ENCODE measurements at regions not wholly inside any gene's neighbourhood (a gene's known extent, or its start where the extent isn't known, plus 50 kb on each side); places are given as distances from the start of the nearest gene placed in this dataset.
"Not testable (repeated sequence)": the region's sequence is repeated elsewhere in the genome, so short reads cannot be mapped to it uniquely, and the experiment has no call there.

GRCh38 chr12:20126601-20127000 lies 241.7 kb upstream of the PDE3A start:
- no peak for DNase-seq (ENCODE audit: low spot score)

GRCh38 chr12:20127413-20127812 lies 240.9 kb upstream of the PDE3A start:
- DNase-seq (ENCODE audit: low spot score) = no peak

DNA sequence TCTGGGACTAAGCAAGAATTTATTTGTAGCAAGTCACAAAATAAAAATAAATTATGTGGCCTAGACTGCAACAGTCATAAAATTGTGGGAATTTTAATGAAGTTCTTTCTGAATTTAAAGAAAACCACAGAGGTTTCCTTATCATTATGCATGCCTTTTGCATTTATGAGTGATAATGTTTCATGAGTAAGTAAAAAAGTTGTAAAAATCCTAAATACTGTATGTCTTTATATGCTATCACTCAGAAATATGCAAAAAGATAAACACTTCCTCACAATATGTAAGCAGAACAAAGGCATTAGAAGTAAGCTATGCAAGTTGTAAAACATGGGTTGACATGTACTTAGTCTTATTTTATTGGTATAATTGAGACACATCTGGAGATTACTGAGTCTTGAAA lies 239.4 kb upstream of the PDE3A start:
- DNase-seq (ENCODE audit: low spot score) = no peak

- no peak for DNase-seq (ENCODE audit: low spot score)
Observed at GRCh38 chr12:20132818-20133217, 235.5 kb upstream of the PDE3A start.

DNA sequence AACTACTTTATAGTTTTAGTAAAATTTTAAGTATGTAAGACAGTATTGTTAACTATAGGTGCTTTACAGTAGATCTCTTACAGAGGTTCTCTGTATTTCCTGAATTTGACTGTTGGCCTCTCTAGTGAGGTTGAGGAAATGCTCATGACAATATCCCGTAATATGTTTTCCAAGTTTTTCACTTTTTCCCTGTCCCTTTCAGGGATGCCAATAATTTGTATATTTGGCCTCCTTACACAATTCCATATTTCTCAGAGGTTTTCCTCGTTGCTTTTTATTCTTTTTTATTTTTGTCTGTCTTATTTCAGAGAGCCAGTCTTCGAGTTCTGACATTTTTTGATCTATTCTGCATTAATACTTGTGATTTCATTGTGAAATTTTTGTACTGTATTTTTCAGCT lies 233.7 kb upstream of the PDE3A start:
- no peak for DNase-seq (ENCODE audit: low spot score)

GRCh38 chr12:20140751-20141150 lies 227.6 kb upstream of the PDE3A start:
- DNase-seq (ENCODE audit: low spot score) = no peak

- no peak for DNase-seq (ENCODE audit: low spot score)
Observed at GRCh38 chr12:20142316-20142715, 226.0 kb upstream of the PDE3A start.

GRCh38 chr12:20142956-20143355 lies 225.4 kb upstream of the PDE3A start:
- no peak for DNase-seq (ENCODE audit: low spot score)

GRCh38 chr12:20144341-20144740 lies 224.0 kb upstream of the PDE3A start:
- no peak for DNase-seq (ENCODE audit: low spot score)

- DNase-seq (ENCODE audit: low spot score) = no peak
Observed at GRCh38 chr12:20148241-20148640, 220.1 kb upstream of the PDE3A start.

- no peak for DNase-seq (ENCODE audit: low spot score)
Observed at GRCh38 chr12:20150835-20151422, 217.4 kb upstream of the PDE3A start.

DNA sequence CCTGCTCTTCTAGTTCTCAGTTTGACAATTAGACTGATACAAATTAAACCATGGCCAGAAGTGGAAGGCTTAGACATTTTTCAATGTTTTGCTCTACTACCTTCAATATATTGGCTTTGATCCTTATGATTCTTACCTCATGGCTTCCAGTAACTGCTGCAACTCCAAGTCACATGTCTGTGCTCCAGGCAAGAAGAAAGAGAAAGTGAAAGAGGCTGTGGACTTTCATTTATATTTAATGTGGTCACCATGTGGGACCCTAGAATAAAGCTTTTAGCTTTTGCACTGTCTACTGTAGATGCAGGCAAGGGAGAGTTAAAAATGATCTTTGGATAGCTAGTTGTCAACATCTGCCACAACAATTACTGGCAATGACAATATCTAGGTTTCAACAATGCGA lies 214.3 kb upstream of the PDE3A start:
- no peak for DNase-seq (ENCODE audit: low spot score)

DNA sequence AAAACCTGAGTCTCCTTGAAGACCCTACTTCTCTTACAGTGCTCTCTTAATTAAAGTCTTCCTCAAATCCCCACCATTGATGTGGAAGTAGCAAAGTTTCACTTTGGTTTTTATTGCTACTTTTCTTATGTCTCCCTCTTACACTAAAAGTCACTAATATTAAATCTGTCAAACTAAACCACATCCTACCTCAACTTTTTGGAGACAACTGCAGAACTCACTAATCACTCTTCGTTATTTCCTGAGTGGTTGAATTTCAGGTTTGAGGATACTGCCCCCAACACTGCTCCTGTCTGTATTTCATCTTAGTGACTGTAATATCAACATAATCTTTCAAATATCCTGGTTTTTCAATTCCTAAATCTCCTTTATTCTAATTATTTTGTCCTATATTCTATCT lies 213.0 kb upstream of the PDE3A start:
- DNase-seq (ENCODE audit: low spot score) = no peak

GRCh38 chr12:20160899-20161298 lies 207.4 kb upstream of the PDE3A start:
- DNase-seq (ENCODE audit: low spot score) = not testable (repeated sequence)

- no peak for DNase-seq (ENCODE audit: low spot score)
Observed at GRCh38 chr12:20174528-20175175, 193.7 kb upstream of the PDE3A start.

GRCh38 chr12:20175704-20176388 lies 192.5 kb upstream of the PDE3A start:
- no peak for DNase-seq (ENCODE audit: low spot score)

GRCh38 chr12:20181416-20182180 lies 186.7 kb upstream of the PDE3A start:
- DNase-seq (ENCODE audit: low spot score) = no peak

DNA sequence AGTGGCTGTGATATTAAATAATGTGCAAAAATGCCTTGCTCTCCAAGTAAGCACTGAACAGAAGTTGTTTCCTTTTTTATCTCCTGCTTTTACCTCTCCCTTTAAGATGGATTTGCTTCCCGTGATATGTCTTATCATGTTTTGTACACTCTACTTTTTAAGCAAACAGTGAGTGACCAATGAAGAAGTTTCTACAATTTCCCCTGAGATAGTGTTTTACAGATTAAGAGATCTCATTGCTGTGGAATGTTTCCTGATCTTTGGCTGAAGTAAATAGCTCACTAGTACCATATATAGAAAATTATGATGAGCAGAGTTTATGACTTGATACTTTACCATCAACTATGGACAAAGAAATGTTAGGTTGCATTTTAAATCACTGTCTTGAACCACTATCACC lies 184.8 kb upstream of the PDE3A start:
- no peak for DNase-seq (ENCODE audit: low spot score)

- DNase-seq (ENCODE audit: low spot score) = no peak
Observed at GRCh38 chr12:20184514-20184913, 183.8 kb upstream of the PDE3A start.

DNA sequence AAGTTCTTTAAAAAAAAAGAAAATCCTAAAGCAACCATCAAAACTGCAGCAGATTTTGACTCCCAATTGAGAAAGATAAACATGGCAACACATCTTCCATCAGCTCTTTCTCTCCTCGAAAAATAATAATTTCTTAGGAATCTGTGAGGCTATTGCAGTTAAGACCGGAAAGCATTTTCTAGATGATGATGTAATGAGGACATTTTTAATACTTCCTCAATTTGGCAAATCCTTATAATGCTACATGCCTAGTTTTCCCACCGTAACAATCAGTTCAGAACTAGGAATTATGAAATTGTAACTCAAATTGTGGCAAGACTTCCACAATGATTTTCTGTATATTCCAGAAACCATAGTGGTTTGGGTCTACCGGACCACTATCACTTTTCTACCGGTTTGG lies 180.9 kb upstream of the PDE3A start:
- DNase-seq (ENCODE audit: low spot score) = no peak

GRCh38 chr12:20188930-20189653 lies 179.2 kb upstream of the PDE3A start:
- no peak for DNase-seq (ENCODE audit: low spot score)

DNA sequence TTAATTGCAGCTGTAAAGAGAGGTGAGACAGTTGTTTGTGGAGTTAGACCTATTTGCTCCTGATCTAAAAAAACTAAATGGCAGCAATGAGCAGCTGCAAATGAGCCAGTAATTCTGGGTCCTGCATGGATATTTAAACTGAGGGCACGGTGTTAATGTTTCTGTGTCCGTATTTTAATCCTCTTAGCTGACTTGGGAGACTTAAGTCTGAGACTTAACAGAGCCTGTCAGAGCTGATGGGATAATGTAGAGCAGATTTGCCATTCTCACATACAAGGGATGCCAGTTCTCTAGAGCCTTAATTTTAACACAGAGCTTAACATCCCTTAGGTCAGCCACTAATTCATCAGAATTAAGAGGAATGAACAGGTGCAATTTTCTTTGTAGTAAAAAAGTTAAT lies 178.6 kb upstream of the PDE3A start:
- no peak for DNase-seq (ENCODE audit: low spot score)

Measured in pons (tissue), 1 donor.